Choroid plexus epithelial cell (primary cell): ENCODE measurements at regions not wholly inside any gene's neighbourhood (a gene's known extent, or its start where the extent isn't known, plus 50 kb on each side); places are given as distances from the start of the nearest gene placed in this dataset.

Source experiments
- DNase-seq: peaks from one replicate; pipeline ENCODE4 v3.0.0-alpha.2; 2010; ENCODE audit warnings: low read depth
- H3K4me3 ChIP-seq: 2 replicates; pipeline ENCODE4 v1.5.1; 2011; ENCODE audit warnings: low read depth, mild to moderate bottlenecking, control low read depth, low read length, moderate library complexity
- CTCF ChIP-seq: conservative IDR thresholded peaks from 2 replicates; pipeline ENCODE4 v1.5.1; 2011; ENCODE audit warnings: low read depth, mild to moderate bottlenecking, control low read depth, inconsistent platforms, low read length, moderate library complexity

GRCh38 chr7:21370283-21370982, 57.5 kb upstream of the SP4 start:
- DNase-seq = no peak
- no peak overlapping the region for H3K4me3 ChIP-seq
- TF ChIP-seq CTCF = no peak

GRCh38 chr7:21371360-21371759, 56.5 kb upstream of the SP4 start:
- TF ChIP-seq CTCF = no peak
- peak; percentile 15 for DNase-seq
- no peak overlapping the region for H3K4me3 ChIP-seq

- no peak for DNase-seq
- no peak overlapping the region for H3K4me3 ChIP-seq
- no peak for TF ChIP-seq CTCF
Observed at GRCh38 chr7:21373031-21373430, 54.9 kb upstream of the SP4 start.

GRCh38 chr7:21374134-21374533, 53.7 kb upstream of the SP4 start:
- H3K4me3 ChIP-seq = no peak overlapping the region
- no peak for DNase-seq
- no peak for TF ChIP-seq CTCF

DNA sequence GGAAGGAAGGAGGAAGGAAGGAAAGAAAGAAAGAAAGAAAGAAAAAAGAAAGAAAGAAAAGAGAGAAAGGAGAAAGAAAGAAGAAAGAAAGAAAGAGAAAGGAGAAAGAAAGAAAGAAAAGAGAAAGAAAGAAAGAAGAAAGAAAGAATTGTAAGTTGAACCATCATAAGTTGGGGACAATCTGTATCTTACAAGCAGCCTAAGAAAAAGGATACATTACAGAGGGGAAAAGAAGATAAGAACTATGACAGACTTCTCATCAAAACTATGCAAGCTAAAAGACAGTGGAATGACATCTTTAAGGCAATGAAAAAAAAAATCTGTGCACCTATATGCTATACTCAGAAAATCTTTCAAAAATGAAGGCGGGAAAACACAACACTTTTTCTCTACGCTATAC, 50.3 kb upstream of the SP4 start:
- DNase-seq = no peak
- no peak for TF ChIP-seq CTCF
- H3K4me3 ChIP-seq = no peak overlapping the region
